Astrocyte of the cerebellum (primary cell): ENCODE measurements at regions not wholly inside any gene's neighbourhood (a gene's known extent, or its start where the extent isn't known, plus 50 kb on each side); places are given as distances from the start of the nearest gene placed in this dataset.
"Not testable (repeated sequence)": the region's sequence is repeated elsewhere in the genome, so short reads cannot be mapped to it uniquely, and the experiment has no call there.

ENCODE experiments used
- DNase-seq: peaks from one replicate; pipeline ENCODE4 v3.0.0-alpha.2; 2011; ENCODE audit warnings: low read depth
- H3K4me3 ChIP-seq: 2 replicates; pipeline ENCODE4 v1.5.1; 2011; ENCODE audit warnings: mild to moderate bottlenecking, low read depth, low read length, moderate library complexity
- CTCF ChIP-seq: IDR thresholded peaks from 2 replicates; pipeline ENCODE4 v1.5.1; 2012; ENCODE audit warnings: low read length, low read depth, moderate library complexity, mild to moderate bottlenecking; ENCODE audit errors: missing control alignments
- in situ Hi-C: cut with HindIII; loops from 2 replicates; pipeline ENCODE4 v1.10.0; 2017; ENCODE audit warnings: low sequenced_read_pairs

GRCh38 chr12:24630856-24631255, 318.0 kb downstream of the BCAT1 start:
- no peak overlapping the region for H3K4me3 ChIP-seq
- no peak for TF ChIP-seq CTCF
- no peak for DNase-seq
- in situ Hi-C loops: no loop called here

- in situ Hi-C loops: no loop called here
- DNase-seq: no peak
These were observed 318.5 kb downstream of the BCAT1 start for GRCh38 chr12:24630446-24630845.

GRCh38 chr12:24625103-24625502, 323.8 kb downstream of the BCAT1 start:
- in situ Hi-C loops: no loop called here
- DNase-seq: no peak
- no peak for TF ChIP-seq CTCF
- H3K4me3 ChIP-seq: no peak overlapping the region

More at GRCh38 chr12:24630446-24630845, 318.5 kb downstream of the BCAT1 start:
- no peak overlapping the region for H3K4me3 ChIP-seq
- no peak for TF ChIP-seq CTCF

- in situ Hi-C loops, H3K4me3 ChIP-seq, DNase-seq: not testable (repeated sequence)
These were observed 328.9 kb downstream of the BCAT1 start for GRCh38 chr12:24619954-24620353.

GRCh38 chr12:24617471-24617870, 331.4 kb downstream of the BCAT1 start:
- in situ Hi-C loops: no loop called here
- TF ChIP-seq CTCF: no peak
- peak; percentile 46 for DNase-seq
- no peak overlapping the region for H3K4me3 ChIP-seq

GRCh38 chr12:24615967-24616411, 332.9 kb downstream of the BCAT1 start:
- in situ Hi-C loops: no loop called here
- no peak overlapping the region for H3K4me3 ChIP-seq
- DNase-seq: peak; percentile 38
- TF ChIP-seq CTCF: no peak

GRCh38 chr12:24608637-24609285, 340.1 kb downstream of the BCAT1 start:
- no peak overlapping the region for H3K4me3 ChIP-seq
- in situ Hi-C loops: no loop called here
- no peak for DNase-seq
- TF ChIP-seq CTCF: no peak
